GM19351 (cell line): ENCODE measurements at regions not wholly inside any gene's neighbourhood (a gene's known extent, or its start where the extent isn't known, plus 50 kb on each side); places are given as distances from the start of the nearest gene placed in this dataset.
"Not testable (repeated sequence)": the region's sequence is repeated elsewhere in the genome, so short reads cannot be mapped to it uniquely, and the experiment has no call there.

Experiments
- ATAC-seq: cut with Tn5 transposase; IDR thresholded peaks from one replicate; pipeline ENCODE4 v1.9.1; 2021; ENCODE audit warnings: mild to moderate bottlenecking, moderate library complexity; ENCODE audit not compliant: unreplicated experiment

DNA sequence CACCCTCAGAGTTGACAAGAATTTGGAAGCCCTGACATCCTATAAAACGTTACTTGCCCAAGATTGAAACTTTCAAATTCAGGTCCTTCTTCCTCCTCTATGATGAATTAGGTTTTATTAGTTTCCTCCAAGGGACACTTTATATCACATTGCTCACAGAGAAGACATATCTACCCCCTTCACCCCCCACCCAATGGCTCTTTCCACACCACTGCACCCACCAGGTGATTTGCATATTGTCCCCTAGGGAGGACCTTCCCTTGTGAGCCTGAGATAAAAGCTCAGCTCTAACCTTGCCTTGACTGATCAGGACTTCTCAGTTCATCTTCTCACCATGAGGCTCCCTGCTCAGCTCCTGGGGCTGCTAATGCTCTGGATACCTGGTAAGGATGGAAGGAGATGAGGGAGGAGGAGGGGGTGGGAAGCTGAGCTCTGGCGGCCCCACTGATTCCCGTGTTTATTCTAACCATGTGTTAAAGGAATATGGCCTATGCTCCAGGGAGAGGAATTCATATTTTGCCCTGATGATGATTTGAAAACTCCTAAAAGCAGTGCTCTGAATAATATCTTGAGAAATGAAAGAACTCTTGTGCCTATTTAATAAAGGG lies 1255.8 kb downstream of the RPIA start:
- ATAC-seq, result not testable (repeated sequence)

DNA sequence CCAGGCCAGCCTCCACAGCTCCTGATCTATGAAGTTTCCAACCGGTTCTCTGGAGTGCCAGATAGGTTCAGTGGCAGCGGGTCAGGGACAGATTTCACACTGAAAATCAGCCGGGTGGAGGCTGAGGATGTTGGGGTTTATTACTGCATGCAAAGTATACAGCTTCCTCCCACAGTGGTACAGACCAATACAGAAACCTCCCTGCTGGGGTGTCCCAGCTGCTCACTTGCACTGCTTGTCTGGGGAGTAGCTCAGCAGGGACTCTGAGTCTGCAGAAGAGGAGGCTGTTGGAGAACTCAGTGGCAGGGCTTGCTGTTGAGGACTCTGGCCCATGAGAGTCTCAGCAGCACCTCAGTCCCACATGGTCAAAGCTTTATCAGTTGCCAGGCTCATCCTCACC lies 1256.6 kb downstream of the RPIA start:
- peak; percentile 90 for ATAC-seq

DNA sequence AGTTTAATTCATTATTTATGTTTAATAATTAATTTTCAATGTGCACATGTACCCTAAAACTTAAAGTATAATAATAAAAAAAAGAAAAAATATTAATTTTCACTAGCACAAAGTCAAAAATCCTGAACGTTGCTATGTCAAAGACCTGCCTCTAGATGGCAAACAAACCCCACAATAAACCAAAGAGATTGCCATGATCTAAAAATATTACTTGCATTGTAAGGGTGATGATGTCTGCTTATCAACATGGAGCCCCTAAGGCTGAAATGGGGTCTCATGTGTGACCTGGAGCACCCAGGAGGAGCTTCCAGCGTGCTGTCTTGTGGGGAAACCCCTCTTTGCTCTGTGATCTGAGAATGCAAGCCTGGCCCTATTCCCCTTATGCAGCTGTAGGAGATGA lies 1259.3 kb downstream of the RPIA start:
- ATAC-seq, result not testable (repeated sequence)

DNA sequence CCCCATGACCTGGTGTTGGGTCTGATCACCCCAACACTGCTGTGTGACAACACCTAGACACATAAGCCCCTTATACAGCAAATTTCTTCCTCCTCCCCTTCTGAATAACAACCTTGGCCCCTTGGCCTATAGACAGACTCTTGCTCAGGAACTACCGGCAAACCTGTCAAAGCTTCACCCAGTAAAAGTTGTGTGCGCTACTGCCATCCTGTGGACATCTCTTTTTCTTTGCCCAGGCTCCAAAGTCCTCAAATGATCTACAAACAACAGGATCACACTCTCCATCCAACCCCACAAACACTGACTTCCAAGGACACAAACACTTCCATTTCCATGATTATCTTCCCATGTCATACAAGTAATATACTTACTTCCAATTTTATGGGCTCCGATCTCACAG lies 1265.8 kb downstream of the RPIA start:
- ATAC-seq, result peak; percentile 85

DNA sequence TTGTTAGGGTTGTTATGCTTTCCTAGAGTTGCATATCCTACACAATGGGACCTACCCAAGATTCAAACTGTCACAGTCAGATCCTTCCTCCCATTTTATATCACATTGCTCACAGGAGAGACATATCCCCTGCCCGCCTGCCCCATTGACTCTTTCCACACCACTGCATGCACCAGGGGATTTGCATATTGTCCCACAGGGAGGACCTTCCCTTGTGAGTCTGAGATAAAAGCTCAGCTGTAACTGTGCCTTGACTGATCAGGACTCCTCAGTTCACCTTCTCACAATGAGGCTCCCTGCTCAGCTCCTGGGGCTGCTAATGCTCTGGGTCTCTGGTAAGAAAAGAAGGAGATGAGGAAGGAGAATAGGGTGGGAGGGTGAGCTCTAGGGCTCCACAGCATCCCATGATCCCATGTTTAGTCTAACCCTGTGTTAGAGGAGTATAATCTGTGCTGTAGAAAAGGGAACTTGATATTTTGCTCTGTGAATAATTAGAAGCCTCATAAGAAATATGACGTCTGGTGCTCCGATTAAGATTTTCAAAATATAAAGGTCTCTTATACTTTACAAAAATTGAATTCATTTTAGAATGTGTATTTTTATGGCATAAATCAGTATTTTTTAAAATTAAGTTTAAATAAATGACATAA lies 1268.4 kb downstream of the RPIA start:
- ATAC-seq, result not testable (repeated sequence)

DNA sequence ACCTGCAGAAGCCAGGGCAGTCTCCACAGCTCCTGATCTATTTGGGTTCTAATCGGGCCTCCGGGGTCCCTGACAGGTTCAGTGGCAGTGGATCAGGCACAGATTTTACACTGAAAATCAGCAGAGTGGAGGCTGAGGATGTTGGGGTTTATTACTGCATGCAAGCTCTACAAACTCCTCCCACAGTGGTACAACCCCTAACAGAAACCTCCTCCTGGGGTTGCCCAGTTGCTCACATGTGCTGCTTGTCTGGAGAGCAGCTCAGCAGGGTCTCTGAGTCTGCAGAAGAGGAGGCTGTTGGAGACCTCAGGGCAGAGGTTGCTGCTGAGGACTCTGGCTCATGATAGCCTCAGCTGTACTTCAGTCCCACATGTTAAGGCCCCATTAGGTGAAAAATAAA lies 1269.1 kb downstream of the RPIA start:
- ATAC-seq, result not testable (repeated sequence)

DNA sequence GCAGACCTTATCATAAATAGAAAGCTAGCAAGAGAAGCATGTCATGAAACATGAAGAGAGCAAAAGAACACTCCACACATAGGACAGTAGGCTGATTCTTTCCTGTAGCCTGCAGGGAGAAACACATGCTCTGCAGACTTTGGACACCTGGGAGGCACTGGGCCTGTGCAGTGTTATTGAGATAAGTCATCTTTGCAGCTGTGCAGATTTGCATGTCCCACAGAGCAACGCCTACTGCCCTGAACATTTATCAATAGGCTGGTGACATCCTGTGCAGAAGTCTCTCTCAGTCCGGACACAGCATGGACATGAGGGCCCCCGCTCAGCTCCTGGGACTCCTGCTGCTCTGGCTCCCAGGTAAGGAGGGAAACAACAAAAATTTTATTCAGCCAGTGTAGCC lies 1277.1 kb downstream of the RPIA start:
- peak; percentile 98 for ATAC-seq

DNA sequence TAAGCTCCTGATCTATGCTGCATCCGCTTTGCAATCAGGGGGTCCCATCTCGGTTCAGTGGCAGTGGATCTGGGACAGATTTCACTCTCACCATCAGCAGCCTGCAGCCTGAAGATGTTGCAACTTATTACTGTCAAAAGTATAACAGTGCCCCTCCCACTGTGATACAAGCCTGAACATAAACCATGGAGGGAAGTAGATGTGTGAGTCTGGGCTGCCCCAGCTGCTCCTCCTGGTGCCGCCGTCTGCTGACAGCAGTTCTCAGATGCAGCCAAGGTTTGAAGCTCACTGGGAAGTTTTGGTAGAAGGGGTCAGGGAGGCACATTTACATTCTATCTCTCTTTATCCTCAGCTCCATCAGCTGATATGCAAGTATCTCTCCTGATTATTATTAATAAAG lies 1277.7 kb downstream of the RPIA start:
- not testable (repeated sequence) for ATAC-seq

DNA sequence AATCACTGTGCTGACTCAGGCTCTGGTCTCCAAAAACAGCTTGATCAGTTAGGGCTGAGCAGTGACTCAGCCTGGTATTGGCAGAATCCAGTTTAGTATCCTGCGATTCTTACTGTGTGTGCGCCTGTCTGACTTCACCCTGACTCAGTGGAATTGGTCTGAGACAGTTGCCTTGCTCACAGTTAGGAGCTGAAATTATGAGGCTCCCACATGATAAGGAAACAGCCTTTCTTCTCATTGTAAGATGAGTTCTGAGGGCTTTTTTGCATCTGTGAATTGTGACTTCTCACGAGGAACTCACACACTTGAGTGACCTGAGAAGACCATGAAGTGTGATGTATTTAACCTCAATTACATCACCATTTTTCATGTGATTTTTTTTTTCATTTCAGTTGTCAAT lies 1282.4 kb downstream of the RPIA start:
- peak; percentile 41 for ATAC-seq

DNA sequence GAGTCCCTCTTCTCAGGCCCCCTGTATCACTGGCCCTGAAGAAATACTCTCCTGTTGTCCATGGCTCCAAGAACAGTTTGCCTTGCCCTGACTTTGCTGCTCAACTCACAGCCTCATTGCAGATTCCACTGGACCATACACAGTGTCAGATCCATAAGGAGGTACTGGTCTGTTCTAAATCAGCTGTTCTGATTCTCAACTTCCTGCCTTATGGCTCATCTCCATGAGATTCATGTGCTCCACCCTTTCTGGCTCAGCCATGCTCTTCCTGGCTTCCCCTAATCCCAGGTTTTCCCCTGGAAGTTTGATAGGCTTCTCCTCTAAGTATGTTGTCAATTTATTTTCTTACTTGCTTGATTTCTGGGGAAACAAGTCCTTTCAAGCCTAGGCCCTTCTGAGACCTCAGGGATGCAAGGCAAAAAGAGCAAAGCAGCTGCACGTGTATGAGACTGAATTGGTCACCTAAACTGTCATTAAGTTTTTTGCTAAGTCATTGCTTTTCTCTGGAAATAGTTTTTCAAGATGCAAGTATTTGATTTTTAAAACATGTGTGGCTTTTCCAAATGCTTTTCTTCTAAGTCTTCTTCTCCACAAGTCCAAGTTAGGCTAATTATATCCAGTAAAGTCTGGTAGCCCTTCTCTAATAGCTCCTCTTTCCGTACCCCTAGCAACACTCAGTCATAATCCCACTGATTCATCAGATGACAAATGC lies 1288.5 kb downstream of the RPIA start:
- ATAC-seq, result not testable (repeated sequence)

DNA sequence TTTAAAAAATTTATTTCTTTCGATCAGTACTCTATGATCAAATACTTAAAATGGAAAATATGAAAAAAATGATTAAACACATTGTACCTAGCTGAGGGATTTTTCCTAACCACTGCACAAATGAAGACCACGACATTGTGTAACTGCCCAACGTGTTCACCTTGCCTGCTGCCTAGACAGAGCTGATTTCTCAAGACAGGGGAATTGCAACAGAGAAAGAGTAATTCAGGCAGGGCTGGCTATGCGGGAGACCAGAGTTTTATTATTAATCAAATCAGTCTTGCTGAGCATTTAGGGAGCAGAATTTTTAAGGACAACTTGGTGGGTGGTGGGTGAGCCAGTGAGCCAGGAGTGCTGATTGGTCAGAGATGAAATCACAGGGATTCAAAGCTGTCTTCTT lies 1290.8 kb downstream of the RPIA start:
- ATAC-seq, result not testable (repeated sequence)

DNA sequence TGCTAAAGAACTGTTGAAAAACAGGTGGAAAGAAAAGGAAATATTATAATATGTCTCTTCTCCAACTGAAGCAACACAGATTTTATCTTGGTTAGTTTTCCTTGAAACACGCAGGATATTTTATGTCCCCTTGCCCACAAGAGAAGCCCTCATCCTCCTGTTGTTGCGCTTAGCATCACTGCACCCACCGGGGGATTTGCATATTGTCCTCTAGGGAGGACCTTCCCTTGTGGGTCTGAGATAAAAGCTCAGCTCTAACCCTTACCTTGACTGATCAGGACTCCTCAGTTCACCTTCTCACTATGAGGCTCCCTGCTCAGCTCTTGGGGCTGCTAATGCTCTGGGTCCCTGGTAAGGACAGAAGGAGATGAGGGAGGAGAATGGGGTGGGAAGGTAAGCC lies 1294.2 kb downstream of the RPIA start:
- ATAC-seq, result not testable (repeated sequence)

DNA sequence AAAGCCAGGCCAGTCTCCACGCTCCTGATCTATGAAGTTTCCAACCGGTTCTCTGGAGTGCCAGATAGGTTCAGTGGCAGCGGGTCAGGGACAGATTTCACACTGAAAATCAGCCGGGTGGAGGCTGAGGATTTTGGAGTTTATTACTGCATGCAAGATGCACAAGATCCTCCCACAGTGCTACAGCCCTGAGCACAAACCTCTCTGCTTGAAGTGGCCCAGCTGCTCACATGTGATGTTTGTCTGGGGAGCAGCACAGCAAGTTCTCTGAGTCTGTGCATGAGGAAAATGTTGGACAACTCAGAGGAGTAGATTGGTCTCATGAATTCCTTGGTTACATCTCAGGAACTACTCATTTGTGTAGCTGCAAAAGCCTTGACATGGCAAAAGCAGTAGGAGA lies 1295.1 kb downstream of the RPIA start:
- ATAC-seq, result not testable (repeated sequence)

DNA sequence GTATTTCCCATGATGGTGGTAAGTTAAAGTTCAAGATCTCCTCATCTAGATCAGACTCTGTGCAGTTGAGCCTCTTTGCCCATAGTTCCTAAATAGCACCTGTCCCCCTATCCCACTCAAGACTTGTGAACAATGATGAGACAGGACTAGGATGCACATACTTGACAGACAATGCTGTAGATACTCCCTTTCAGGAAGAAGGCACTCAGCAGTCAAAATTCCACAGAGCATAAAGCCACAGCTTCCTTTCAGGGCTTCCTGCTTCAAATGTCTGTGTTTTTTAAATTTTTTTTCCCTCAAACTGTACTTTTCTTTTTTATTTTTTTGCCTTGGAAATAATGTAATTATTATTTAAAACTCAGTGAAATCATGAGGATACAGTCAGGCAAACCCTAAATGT lies 1305.3 kb downstream of the RPIA start:
- ATAC-seq, result not testable (repeated sequence)

DNA sequence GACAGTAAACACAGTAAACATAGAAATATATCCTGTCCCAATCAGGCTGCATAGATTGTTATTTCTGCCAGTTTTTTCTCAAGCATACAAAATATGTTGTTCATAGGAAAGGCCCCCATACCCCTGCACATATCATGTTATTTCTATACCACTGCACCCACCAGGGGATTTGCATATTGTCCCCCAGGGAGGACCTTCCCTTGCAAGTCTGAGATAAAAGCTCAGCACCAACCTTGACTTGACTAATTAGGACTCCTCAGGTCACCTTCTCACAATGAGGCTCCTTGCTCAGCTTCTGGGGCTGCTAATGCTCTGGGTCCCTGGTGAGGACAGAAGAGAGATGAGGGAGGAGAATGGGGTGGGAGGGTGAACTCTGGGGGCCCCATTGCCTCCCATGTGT lies 1313.1 kb downstream of the RPIA start:
- not testable (repeated sequence) for ATAC-seq

DNA sequence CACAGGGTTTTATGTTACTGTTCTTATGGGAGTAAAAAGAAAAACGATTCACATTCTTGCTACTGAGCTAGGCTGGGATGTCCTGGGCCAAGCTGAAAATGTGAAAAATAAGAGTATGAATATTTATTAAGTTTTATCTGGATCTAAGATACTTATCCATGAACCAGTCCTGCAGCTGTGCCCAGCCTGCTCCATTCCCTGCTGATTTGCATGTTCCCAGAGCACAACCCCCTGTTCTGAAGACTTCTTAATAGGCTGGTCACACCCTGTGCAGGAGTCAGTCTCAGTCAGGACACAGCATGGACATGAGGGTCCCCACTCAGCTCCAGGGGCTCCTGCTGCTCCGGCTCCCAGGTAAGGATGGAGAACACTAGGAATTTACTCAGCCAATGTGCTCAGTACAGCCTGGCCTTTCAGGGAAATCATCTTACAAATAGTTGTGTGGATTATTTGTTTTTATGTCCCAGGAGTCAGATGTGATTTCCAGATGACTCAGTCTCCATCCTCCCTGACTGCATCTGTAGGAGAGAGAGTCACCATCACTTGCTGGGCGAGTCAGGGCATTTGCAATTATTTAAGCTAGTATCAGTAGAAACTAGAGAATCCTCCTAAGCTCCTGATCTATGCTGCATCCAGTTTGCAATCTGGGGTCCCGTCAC lies 1319.1 kb downstream of the RPIA start:
- not testable (repeated sequence) for ATAC-seq

DNA sequence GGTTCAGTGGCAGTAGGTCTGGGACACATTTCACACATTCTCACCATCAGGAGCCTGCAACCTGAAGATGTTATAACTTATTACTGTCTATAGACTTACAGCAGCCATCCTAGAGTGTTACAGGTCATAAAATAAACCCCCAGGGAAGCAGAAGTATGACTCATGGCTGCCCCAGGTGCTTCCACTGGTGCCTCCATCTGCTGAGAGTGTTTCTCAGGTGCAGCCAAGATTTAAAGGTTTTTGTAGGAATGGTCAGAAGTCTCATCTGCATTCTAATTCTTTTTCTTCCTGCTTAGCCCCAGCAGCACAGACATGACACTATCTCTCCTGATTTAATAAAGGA lies 1319.6 kb downstream of the RPIA start:
- ATAC-seq, result not testable (repeated sequence)

DNA sequence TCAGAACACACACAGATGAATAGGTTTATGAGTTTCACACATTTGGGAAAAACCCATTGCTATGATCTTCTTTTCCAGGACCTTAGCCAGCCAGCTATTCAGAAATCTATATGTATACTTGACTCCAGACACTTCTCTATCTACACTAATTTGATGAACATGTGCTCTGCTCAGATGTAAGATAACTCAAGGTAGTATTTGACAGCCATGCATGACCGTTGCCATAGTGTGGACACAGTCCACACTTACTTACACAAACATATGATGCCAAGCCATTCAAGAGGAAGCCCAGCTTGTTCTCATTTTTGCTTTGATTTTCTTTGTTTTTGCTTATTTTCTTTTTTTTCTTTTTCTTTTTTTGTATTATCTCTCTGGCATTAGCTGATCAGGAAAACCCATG lies 1328.4 kb downstream of the RPIA start:
- not testable (repeated sequence) for ATAC-seq

DNA sequence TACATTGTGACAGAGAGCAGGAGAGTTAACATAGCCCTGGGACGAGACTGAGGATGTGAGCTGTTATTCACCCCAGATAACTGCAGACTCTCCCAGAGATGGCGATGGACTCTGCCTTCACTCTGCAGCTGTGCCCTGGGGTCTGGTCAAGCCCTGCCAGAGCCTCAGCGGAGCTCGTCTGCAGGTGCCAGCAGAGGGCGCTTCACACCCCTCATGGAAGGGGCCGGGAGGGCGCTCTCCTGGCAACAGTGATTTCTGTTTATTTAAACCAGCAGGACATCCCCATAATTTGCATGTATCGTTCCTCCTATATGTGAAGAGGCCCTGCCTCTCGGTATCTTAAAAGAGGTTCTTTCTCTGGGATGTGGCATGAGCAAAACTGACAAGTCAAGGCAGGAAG lies 1329.8 kb downstream of the RPIA start:
- peak; percentile 95 for ATAC-seq

DNA sequence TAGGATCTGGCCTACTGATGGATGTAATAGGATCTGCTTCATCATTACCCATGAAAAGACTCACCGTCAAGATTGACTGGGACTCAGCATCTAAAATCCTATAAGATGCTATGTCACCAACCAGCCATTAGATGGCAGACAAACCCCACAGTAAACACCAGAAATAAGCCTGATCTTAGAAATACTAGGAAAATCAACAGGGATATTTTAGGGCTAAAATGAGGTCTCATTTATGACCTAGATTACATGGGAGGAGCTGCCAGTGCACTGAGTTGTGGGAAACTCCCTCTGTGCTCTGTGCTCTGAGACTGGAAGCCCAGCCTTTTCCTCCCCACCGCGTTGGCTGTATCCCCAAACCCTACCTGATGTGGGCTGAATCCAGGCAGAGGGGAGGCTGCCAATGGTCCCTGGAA lies 1335.8 kb downstream of the RPIA start:
- peak; percentile 75 for ATAC-seq

DNA sequence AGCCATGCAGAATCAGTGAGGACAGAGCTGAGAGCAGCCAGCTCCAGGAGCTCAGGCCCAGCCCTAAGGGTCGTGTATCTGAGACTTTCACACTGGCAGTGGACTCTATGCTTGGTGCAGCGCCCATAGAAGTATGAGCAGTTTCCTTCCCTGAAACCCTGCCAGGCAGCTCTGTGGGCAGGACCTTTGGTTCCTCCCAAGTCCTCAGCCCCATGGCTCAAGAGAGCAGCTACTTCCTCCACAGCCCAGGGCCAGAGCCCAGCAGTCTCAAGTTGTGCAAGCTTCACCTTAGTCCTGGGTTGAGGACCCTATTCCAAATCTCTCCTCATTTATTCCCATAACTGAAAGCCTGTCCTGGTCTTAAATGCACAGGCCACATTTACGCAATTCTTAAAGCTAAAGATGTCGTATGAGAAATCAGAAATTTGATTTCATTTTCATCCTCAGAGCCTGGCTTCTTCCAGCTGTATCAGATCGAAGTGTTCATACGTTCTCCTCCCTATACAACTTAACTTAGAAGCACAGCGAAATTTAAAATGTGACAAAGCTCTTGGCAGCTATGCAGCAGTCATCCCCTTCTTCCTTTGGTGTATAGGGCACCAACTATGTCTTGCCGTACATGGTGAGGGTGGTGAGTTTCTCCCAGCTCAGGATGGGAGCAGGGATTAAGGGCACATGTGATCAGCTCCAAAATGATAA lies 1337.1 kb downstream of the RPIA start:
- not testable (repeated sequence) for ATAC-seq
